Endothelial cell (in vitro differentiated cells): ENCODE measurements at regions not wholly inside any gene's neighbourhood (a gene's known extent, or its start where the extent isn't known, plus 50 kb on each side); places are given as distances from the start of the nearest gene placed in this dataset.
"Not testable (repeated sequence)": the region's sequence is repeated elsewhere in the genome, so short reads cannot be mapped to it uniquely, and the experiment has no call there.

ENCODE experiments used
- DNase-seq: peaks from one replicate; pipeline ENCODE4 v3.0.0; 2021; ENCODE audit warnings: low spot score
- H3K27ac Mint-ChIP-seq: one replicate; pipeline ENCODE4 v1.8.0; 2021; ENCODE audit warnings: mixed read lengths, inconsistent platforms; ENCODE audit not compliant: unreplicated experiment
- H3K27me3 Mint-ChIP-seq: one replicate; pipeline ENCODE4 v1.8.0; 2021; ENCODE audit warnings: mild to moderate bottlenecking, moderate library complexity, mixed read lengths, inconsistent platforms; ENCODE audit not compliant: unreplicated experiment
- H3K36me3 Mint-ChIP-seq: one replicate; pipeline ENCODE4 v1.8.0; 2021; ENCODE audit warnings: mild to moderate bottlenecking, low read depth, mixed read lengths, inconsistent platforms; ENCODE audit not compliant: unreplicated experiment
- H3K4me1 Mint-ChIP-seq: one replicate; pipeline ENCODE4 v1.8.0; 2021; ENCODE audit warnings: mild to moderate bottlenecking, mixed read lengths, inconsistent platforms; ENCODE audit not compliant: unreplicated experiment
- H3K4me3 Mint-ChIP-seq: one replicate; pipeline ENCODE4 v1.8.0; 2021; ENCODE audit warnings: mild to moderate bottlenecking, mixed read lengths, inconsistent platforms; ENCODE audit not compliant: unreplicated experiment
- H3K9me3 Mint-ChIP-seq: one replicate; pipeline ENCODE4 v1.8.0; 2021; ENCODE audit warnings: mixed read lengths, inconsistent platforms; ENCODE audit not compliant: unreplicated experiment
- TF ChIP-seq, protein P1 (sequence below): fragments of 200-600 bp; sonication (generic); IDR thresholded peaks from one replicate; pipeline ENCODE4 v1.5.0; 2021; ENCODE audit warnings: antibody characterized with exemption; ENCODE audit not compliant: unreplicated experiment

DNA sequence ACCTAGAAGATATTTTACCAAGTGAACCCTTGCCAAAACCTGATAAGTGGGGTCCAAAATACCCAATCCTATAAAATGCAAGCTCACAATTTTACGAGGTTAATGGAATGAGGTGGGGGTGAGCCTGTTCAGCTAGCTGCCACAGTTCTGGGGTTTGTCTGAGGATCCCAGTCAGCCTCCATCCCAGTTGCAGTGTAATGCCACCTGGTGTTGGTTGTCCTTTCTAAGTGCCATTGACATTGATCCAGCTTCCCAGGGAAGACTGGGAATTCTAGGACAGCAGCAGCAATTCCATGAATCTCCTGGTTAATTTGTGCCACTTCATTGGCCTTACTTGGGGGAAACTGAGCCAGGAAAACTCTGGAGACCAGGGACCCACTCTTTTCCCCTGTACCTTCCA is 298.3 kb downstream of the RWDD3 start:
- TF ChIP-seq, protein P1, sequence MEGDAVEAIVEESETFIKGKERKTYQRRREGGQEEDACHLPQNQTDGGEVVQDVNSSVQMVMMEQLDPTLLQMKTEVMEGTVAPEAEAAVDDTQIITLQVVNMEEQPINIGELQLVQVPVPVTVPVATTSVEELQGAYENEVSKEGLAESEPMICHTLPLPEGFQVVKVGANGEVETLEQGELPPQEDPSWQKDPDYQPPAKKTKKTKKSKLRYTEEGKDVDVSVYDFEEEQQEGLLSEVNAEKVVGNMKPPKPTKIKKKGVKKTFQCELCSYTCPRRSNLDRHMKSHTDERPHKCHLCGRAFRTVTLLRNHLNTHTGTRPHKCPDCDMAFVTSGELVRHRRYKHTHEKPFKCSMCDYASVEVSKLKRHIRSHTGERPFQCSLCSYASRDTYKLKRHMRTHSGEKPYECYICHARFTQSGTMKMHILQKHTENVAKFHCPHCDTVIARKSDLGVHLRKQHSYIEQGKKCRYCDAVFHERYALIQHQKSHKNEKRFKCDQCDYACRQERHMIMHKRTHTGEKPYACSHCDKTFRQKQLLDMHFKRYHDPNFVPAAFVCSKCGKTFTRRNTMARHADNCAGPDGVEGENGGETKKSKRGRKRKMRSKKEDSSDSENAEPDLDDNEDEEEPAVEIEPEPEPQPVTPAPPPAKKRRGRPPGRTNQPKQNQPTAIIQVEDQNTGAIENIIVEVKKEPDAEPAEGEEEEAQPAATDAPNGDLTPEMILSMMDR: no peak
- DNase-seq: no peak
- Mint-ChIP-seq H3K4me1 (no peaks in the 10 kb centered on the region), H3K27me3 (no peaks in the 10 kb centered on the region), H3K4me3 (no peak overlapping the region), H3K27ac (no peak overlapping the region), H3K9me3 (no peaks in the 10 kb centered on the region), H3K36me3 (no peaks in the 10 kb centered on the region)

DNA sequence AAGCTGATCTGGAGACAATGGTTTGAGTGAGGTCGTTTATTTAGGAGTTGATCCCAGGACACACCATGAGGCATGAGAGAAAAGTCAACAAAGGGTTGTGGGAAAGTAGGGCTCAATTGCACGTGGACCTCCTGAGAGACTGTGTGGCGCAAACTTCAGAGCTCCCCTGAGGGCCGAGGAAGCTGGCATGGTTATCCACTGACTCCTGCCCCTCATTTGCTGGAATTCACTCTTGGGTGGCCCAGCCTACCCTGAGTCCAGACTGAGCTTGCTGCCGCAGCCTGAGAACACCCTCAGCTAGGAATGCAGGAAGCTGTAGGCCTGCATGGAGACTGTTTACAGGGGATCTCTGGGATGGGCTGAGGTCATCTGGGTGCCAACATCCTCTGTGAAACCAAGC is 301.0 kb downstream of the RWDD3 start:
- no peak overlapping the region for H3K4me3 Mint-ChIP-seq
- H3K4me1 Mint-ChIP-seq: no peaks in the 10 kb centered on the region
- no peaks in the 10 kb centered on the region for H3K9me3 Mint-ChIP-seq
- H3K36me3 Mint-ChIP-seq: no peaks in the 10 kb centered on the region
- no peak overlapping the region for H3K27ac Mint-ChIP-seq
- H3K27me3 Mint-ChIP-seq: no peaks in the 10 kb centered on the region
- TF ChIP-seq, protein P1: no peak
- no peak for DNase-seq

DNA sequence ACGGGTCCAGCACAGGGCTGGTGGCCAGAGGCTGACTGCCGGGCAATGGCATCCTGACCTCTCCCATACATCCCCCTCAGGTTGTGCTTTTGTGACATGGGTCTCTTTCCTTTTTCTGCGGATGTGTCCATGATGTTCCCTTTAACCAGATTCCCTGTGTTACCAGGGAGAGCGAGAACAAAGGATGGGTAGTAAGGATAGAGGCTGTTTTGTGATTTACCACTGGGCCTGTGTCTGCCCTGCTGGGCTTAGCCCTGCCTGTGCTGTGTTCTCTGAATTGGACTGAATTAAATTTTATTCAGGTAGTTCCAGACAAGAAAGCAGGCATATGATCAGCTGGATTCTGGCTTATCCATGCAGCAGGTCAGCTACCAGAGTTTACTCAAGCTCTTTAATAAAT is 301.6 kb downstream of the RWDD3 start:
- Mint-ChIP-seq H3K4me3 (no peak overlapping the region), H3K27me3 (no peaks in the 10 kb centered on the region), H3K36me3 (no peaks in the 10 kb centered on the region), H3K27ac (no peak overlapping the region), H3K9me3 (no peaks in the 10 kb centered on the region), H3K4me1 (no peaks in the 10 kb centered on the region)
- TF ChIP-seq, protein P1: no peak
- DNase-seq: no peak

DNA sequence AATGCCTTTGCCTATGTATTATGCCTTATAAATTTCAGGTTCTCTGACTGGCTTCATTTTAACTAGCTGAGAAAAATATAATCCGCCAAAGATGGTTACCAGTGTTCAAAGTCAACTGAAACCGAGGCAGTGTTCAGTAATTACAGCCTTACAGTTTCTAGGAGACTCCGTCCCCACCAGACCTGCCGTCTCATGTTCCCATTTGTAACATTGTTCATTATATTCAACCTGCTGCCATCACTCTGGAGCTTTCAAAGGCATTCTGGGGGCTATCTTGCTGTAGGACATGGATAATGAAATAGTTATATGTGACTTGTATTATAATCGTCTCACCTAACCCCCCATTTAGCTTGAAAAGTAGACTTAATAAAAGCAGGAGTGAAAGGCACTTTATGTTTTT is 302.5 kb downstream of the RWDD3 start:
- Mint-ChIP-seq H3K27me3 (no peaks in the 10 kb centered on the region), H3K36me3 (no peaks in the 10 kb centered on the region), H3K27ac (no peak overlapping the region), H3K9me3 (no peaks in the 10 kb centered on the region), H3K4me1 (no peaks in the 10 kb centered on the region), H3K4me3 (no peak overlapping the region)
- TF ChIP-seq, protein P1: no peak
- DNase-seq: no peak

DNA sequence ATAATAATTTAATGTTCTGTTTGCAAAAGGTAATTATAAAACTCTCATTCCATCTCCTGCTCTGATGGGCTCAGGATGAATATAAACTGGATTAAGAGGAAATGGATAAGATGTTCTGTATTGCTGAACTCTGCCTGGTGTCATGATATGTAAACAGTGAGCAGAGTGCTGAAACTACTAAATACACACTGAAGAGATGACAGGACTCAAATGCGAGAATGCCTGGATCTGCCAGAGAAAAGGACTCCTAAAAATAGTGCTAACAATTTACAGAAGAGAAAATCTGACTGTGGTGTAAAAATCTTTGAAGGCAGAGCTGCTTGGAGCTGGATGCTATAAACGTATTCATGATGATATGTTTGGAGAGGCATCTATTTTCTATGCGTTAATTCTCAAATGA is 303.2 kb downstream of the RWDD3 start:
- H3K4me1 Mint-ChIP-seq: no peaks in the 10 kb centered on the region
- TF ChIP-seq, protein P1: no peak
- H3K9me3 Mint-ChIP-seq: no peaks in the 10 kb centered on the region
- no peaks in the 10 kb centered on the region for H3K27me3 Mint-ChIP-seq
- H3K4me3 Mint-ChIP-seq: no peak overlapping the region
- DNase-seq: no peak
- no peak overlapping the region for H3K27ac Mint-ChIP-seq
- H3K36me3 Mint-ChIP-seq: no peaks in the 10 kb centered on the region

DNA sequence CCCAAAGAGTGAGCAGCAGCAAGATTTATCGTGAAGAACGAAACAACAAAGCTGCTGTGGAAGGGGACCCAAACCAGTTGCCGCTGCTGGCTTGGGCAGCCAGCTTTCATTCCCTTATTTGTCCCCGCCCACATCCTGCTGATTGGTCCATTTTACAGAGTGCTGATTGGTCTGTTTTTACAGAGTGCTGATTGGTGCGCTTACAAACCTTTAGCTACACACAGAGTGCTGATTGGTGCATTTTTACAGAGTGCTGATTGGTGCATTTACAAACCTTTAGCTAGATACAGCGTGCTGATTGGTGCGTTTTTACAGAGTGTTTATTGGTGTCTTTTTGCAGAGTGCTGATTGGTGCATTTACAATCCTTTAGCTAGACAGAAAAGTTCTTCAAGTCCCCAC is 304.2 kb downstream of the RWDD3 start:
- not testable (repeated sequence) for H3K36me3 Mint-ChIP-seq, H3K27ac Mint-ChIP-seq, H3K4me3 Mint-ChIP-seq, H3K4me1 Mint-ChIP-seq, DNase-seq, H3K27me3 Mint-ChIP-seq, H3K9me3 Mint-ChIP-seq
